PFSK-1 (cell line): ENCODE measurements at regions not wholly inside any gene's neighbourhood (a gene's known extent, or its start where the extent isn't known, plus 50 kb on each side); places are given as distances from the start of the nearest gene placed in this dataset.

Source experiments
- FOXP2 ChIP-seq: optimal IDR thresholded peaks from 2 replicates; pipeline ENCODE3; 2011; ENCODE audit warnings: borderline replicate concordance, control low read depth, inconsistent platforms; ENCODE audit not compliant: insufficient read depth; ENCODE audit errors: extremely low read length, extremely low read depth
- POLR2AphosphoS5 ChIP-seq: IDR thresholded peaks from 2 replicates; pipeline ENCODE4 v1.6.1; 2012; ENCODE audit warnings: low read depth, mild to moderate bottlenecking, control low read depth, low read length, moderate library complexity
- REST ChIP-seq, 2 experiments: IDR thresholded peaks; 2 replicates each; pipeline versions ENCODE4 v1.6.1 to v1.8.0; 2011 to 2012; ENCODE audit warnings: low read depth in 2 of 2, low read length in 2 of 2, control low read depth in 1 of 2, inconsistent platforms in 1 of 2, mild to moderate bottlenecking in 1 of 2, moderate library complexity in 1 of 2; ENCODE audit not compliant: insufficient read depth in 1 of 2
- SIN3A ChIP-seq: IDR thresholded peaks from 2 replicates; pipeline ENCODE4 v1.6.1; 2012; ENCODE audit warnings: mild to moderate bottlenecking, low read length, moderate library complexity, borderline replicate concordance; ENCODE audit not compliant: insufficient read depth
- TAF1 ChIP-seq: IDR thresholded peaks from 2 replicates; pipeline ENCODE4 v1.6.1; 2012; ENCODE audit warnings: low read length, control low read depth, borderline replicate concordance; ENCODE audit not compliant: insufficient read depth

- TF ChIP-seq POLR2AphosphoS5 (no peak), REST (IDR thresholded peaks at IDR 0.05; ENCODE audit: insufficient read depth in 1 of 2, low read depth in 2 of 2, low read length in 2 of 2) (no peak), FOXP2 (no peak), TAF1 (no peak), SIN3A (no peak)
Observed at GRCh38 chr19:28471731-28472510, 741.0 kb downstream of the UQCRFS1 start.

GRCh38 chr19:28469544-28469943 lies 743.4 kb downstream of the UQCRFS1 start:
- TF ChIP-seq SIN3A (no peak), FOXP2 (no peak), REST (IDR thresholded peaks at IDR 0.05; ENCODE audit: insufficient read depth in 1 of 2, low read depth in 2 of 2, low read length in 2 of 2) (no peak)

- TF ChIP-seq SIN3A, result no peak
- TF ChIP-seq TAF1, result no peak
- no peak for TF ChIP-seq POLR2AphosphoS5
- no peak for TF ChIP-seq FOXP2
- TF ChIP-seq REST (IDR thresholded peaks at IDR 0.05; ENCODE audit: insufficient read depth in 1 of 2, low read depth in 2 of 2, low read length in 2 of 2), result no peak
Observed at GRCh38 chr19:28468701-28469459, 744.1 kb downstream of the UQCRFS1 start.

GRCh38 chr19:28466107-28467045 lies 746.6 kb downstream of the UQCRFS1 start:
- no peak for TF ChIP-seq SIN3A
- no peak for TF ChIP-seq POLR2AphosphoS5
- TF ChIP-seq FOXP2, result no peak
- TF ChIP-seq REST (IDR thresholded peaks at IDR 0.05; ENCODE audit: insufficient read depth in 1 of 2, low read depth in 2 of 2, low read length in 2 of 2), result no peak
- TF ChIP-seq TAF1, result no peak
